ENCODE measurements at regions not wholly inside any gene's neighbourhood (a gene's known extent, or its start where the extent isn't known, plus 50 kb on each side); places are given as distances from the start of the nearest gene placed in this dataset.
"Not testable (repeated sequence)": the region's sequence is repeated elsewhere in the genome, so short reads cannot be mapped to it uniquely, and the experiment has no call there.

DNA sequence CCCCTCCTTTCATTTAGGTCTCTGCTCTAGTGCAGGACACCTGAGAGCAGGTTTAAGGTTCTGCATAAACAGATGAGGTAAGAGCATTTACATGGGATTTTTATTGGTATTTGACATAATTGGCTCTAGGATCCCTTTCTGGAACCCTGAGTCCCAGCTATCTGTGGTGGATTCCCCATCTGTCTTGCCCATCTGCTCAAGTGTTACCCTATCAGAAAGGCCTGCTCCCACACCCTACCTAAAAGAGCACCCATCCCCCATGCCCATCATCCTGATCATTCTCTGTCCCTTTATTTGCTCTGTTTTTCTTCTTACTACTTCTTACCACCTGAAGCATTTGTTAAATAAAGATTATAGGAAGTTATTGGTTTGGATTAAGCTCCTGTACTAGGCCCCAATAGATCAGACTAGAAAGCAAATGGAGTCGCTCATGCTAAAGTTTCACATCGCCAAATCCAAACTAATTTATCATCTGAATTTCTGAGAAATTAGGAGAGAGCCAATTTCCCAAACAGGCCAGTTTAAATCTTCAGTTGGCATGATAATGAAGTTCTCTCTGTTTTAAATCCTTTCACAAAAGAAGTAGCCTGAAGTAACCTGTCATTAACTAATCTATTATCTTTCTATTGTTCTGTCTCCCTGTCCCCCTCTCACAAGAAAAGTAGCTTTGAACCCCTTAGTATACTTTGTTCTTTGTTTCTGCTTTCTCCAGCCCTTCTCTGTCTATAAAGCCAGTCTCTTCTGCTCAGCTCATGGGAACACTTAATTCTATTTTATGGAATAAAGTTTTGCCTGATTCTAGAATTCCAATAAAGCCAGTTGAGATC lies 178.6 kb downstream of the ZNF674 start:
- DNase-seq, result no peak

- DNase-seq, result no peak
These were observed 190.7 kb downstream of the ZNF674 start for GRCh38 chrX:46354481-46354880.

DNA sequence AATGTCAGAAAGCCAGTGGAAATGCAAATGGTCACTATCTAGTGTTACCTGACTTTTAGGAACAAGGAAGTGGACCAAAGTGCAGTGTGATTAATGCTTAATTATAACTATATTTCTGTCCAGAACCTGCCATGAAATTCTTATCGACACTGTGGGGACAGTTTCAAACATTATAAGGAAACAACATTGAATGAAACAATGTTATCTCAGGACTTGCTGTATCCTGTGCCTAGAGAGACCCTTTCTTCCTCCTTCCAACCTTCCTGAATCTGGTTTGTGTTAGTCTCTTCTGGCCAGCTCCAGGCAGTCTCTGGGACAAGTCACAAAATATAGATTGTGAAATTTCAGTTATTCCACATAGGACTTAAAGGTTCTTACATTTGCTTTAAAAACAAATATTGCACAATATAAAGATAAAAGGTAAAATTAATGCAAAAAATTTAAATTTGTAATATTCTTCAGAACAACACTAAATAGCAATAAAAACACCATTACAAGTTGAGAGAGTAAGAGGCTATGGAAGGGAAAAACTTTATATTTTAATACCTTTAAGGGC lies 203.4 kb downstream of the ZNF674 start:
- no peak for DNase-seq

- DNase-seq, result no peak
These were observed 204.5 kb downstream of the ZNF674 start for GRCh38 chrX:46340696-46341095.

DNA sequence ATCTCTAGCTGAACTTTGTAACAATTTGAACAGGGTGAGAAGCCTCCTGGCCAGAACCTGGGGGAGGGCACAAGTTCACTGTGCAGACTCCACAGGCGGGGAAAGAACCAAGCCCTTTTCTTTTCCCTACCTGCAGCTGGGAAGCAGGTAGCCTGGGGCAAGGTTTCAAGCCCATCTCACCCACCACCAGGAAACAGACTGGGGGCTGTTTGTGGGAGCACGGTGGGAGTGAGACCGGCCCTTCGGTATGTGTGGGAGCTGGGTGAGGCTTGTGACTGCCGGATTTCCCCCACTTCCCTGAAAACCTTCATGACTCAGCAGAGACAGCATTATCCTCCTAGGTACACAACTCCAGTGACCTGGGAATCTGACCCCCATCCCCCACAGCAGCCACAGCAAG lies 211.7 kb downstream of the ZNF674 start:
- DNase-seq, result no peak

GRCh38 chrX:46330981-46331380 lies 214.2 kb downstream of the ZNF674 start:
- no peak for DNase-seq

GRCh38 chrX:46330513-46330912 lies 214.7 kb downstream of the ZNF674 start:
- no peak for DNase-seq

DNA sequence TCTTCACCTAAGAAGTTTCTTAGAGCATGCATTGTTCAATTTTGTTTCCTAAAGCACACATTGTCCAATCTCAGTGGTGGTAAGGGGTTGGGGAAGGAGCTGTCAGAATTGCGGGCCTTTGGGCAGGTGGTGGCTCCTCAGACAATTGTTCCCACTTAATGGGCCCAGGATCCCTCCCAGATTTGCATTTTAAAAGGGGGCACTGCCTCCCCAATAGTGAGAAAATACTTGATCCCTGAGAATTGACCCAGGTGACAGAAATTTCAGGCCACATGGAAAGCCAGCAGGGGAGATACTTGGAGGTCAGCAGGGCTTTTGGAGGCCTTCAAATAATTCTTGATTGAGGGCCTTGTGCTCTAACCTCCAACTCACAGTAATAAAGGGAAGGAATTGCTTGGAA lies 217.1 kb downstream of the ZNF674 start:
- DNase-seq, result no peak

DNA sequence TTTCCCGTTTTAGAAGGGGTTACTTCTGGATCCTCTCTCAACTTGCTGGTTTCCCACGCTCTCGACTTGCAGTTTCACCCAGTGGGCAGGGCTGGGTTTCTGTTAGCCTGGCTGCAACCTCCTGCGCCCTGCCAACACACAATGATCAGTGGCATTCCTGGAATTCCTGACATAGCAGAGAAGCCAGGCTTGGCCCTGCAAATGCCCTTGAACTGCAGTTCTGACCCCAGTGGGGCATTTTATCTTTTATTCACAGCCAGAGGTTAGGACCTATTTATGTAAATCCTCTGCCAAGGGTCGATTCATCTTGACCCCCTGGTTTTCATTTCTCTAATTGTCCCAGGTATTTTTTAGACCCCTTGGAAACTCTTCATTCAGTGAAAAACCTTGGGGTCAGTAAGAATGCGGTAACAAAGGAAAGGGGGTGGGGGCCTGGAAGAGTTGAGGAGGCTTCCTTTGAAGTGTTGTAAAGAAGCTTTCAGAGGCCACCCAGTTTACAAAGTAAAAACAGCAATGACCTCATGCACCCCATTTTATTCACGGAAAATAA lies 217.6 kb downstream of the ZNF674 start:
- no peak for DNase-seq

- DNase-seq, result no peak
These were observed 219.1 kb downstream of the ZNF674 start for GRCh38 chrX:46326161-46326560.

GRCh38 chrX:46325312-46325877 lies 219.8 kb downstream of the ZNF674 start:
- DNase-seq, result no peak

DNA sequence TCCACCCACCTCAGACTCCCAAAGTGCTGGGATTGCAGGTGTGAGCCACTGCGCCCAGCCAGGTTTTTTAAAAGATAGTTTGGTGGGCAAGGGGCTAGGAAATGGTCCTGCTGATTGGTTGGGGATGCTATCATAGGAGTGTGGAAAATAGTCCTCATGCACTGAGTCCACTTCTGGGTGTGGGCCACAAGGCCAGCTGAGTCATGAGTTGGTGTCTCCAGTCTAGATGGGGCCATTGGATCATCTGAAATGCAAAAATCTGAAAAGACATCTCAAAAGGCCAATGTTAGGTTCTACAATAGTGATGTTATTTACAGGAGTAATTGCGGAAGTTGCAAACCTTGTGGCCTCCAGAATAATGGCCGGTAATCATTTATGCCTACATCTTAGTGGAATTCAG lies 221.1 kb downstream of the ZNF674 start:
- no peak for DNase-seq

- not testable (repeated sequence) for DNase-seq
These were observed 222.3 kb downstream of the ZNF674 start for GRCh38 chrX:46322929-46323328.

DNA sequence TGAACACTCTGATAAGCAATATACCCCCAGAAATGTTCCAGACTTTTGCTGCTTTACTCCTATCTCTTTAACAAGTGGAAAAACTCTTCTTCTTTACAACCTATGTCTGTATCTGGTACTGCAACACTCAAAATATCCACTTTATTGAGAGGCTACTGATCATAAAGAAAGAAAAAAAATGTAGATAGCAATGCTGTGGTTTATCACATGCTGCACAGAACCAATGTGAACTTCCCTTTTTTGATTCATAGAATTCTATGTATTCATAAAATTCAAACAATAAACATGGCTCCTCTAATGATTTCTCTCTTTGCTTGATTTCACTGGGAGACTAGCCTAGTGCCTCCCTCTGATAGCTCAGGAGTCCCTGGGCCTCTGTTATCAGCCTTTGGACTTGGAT lies 223.5 kb downstream of the ZNF674 start:
- DNase-seq, result no peak

DNA sequence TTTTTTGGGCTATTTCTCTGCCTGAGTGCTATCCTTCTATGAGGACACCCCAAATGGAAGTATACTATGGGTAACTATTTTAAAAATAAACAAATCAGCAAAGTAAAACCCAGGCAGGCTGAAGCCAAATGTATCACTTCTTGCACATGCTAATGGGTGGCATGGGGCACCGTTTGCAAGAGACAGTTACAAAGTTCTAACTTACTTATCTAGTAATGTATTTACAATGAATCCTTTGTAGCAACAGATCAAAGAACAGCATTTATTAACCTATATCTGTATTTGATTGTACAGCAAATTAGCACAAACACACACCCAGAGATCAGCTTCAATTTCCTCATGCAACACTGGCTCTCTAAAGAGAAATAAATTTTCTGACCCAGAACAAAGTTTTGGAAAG lies 225.5 kb downstream of the ZNF674 start:
- DNase-seq, result no peak

- DNase-seq, result no peak
These were observed 226.7 kb downstream of the ZNF674 start for GRCh38 chrX:46318551-46318950.

- DNase-seq, result no peak
These were observed 228.1 kb downstream of the ZNF674 start for GRCh38 chrX:46317163-46317562.

GRCh38 chrX:46311581-46312120 lies 233.6 kb downstream of the ZNF674 start:
- DNase-seq, result no peak

DNA sequence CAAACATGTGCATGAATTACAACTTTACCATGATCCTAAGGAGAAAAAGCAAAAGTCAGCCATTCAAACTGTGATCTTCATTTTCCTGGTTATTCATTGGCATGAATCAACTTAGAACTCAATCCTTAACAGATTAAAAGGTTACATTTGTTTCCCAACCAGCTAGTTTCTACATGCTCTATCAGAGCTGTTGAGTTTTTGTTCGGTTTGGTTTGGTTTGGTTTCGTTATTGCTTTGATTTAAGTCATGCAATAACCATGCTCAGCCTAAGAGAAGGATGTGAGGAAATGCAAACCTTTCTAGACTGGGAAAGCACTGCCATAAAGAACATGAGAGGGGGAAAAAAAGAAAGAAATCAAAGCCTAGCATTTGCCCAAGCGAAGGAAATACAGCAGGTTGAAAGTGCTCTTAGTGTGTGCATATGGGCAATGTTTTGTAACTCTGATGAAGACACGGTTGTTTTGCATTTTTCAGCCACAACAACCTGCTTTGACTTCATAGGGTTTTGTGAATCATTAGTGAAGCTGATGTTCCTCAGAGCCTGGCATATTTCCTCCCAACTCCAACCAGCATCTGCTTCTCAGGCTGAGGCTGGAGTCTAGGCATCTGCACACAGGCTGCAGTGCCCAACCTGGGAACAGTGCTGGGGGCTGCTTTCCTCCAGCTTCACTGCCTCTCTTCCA lies 234.3 kb downstream of the ZNF674 start:
- DNase-seq, result no peak

- DNase-seq, result no peak
These were observed 237.1 kb downstream of the ZNF674 start for GRCh38 chrX:46308110-46308509.

DNA sequence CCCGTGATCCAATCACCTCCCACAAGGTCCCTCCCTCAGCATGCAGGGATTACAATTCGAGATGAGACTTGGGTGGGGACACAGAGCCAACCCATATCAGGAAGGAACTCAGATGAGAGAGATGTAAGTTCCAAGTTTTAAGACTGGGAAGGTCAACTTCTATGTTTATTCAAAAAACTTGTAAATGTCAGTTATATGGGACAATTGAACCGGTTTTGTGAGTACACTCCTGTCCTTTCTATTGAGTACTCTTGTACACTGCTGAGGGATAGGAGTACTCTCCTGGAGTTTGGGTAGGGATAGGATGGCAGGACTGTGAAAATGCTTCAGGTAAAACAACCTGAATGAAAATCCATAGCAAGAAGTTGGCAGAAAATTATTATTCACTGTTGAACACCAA lies 239.1 kb downstream of the ZNF674 start:
- DNase-seq, result no peak

- DNase-seq, result no peak
These were observed 239.8 kb downstream of the ZNF674 start for GRCh38 chrX:46305431-46305830.

- DNase-seq, result no peak
These were observed 243.3 kb downstream of the ZNF674 start for GRCh38 chrX:46301903-46302302.

Measured in T-helper 9 cell (primary cell).